DND-41 (cell line): ENCODE measurements at regions not wholly inside any gene's neighbourhood (a gene's known extent, or its start where the extent isn't known, plus 50 kb on each side); places are given as distances from the start of the nearest gene placed in this dataset.
"Not testable (repeated sequence)": the region's sequence is repeated elsewhere in the genome, so short reads cannot be mapped to it uniquely, and the experiment has no call there.

Source experiments
- CTCF ChIP-seq: IDR thresholded peaks from 2 replicates; pipeline ENCODE4 v1.5.1; 2012; ENCODE audit warnings: borderline replicate concordance, low read length, moderate library complexity, mild to moderate bottlenecking; ENCODE audit not compliant: poor library complexity, severe bottlenecking; ENCODE audit errors: extremely low read depth
- EZH2 ChIP-seq: IDR thresholded peaks from 3 replicates; pipeline ENCODE4 v1.6.1; 2012; ENCODE audit warnings: borderline replicate concordance, low read depth, mild to moderate bottlenecking, moderate library complexity, low read length, inconsistent platforms; ENCODE audit not compliant: severe bottlenecking

DNA sequence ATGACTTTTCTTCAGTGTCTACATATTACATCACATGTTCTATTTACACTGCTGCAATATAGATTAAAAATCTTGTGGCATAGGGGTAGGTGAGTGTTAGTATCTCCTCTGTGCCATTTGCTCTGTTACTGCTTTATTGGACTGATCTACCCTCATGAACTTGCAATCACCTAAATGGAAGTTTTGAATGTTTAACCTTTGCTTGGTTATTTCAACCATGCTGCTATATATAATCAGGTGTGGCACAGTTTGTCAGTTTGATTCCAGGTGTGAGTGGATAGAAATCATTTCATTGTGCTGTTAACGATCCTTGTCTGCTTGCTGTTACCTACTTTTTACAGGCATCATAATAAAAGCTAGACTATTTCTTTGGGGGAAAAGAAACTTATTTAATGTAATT is 157.1 kb upstream of the APOOL start:
- not testable (repeated sequence) for TF ChIP-seq CTCF, EZH2
